Activated CD8-positive, alpha-beta memory T cell treated with anti-CD3 and anti-CD28 coated beads for 1 hour (primary cell): ENCODE measurements at regions not wholly inside any gene's neighbourhood (a gene's known extent, or its start where the extent isn't known, plus 50 kb on each side); places are given as distances from the start of the nearest gene placed in this dataset.

Experiments used
- DNase-seq, 2 donors: peaks; one replicate each; pipeline ENCODE4 v3.0.0-alpha.2; 2020; ENCODE audit warnings: low read depth in 1 of 2; ENCODE audit errors: extremely low read depth in 1 of 2

GRCh38 chr18:24663026-24663425 is 202.6 kb downstream of the HRH4 start:
- no peak for DNase-seq

- DNase-seq = no peak
These were observed 208.6 kb downstream of the HRH4 start for GRCh38 chr18:24669015-24669414.

DNA sequence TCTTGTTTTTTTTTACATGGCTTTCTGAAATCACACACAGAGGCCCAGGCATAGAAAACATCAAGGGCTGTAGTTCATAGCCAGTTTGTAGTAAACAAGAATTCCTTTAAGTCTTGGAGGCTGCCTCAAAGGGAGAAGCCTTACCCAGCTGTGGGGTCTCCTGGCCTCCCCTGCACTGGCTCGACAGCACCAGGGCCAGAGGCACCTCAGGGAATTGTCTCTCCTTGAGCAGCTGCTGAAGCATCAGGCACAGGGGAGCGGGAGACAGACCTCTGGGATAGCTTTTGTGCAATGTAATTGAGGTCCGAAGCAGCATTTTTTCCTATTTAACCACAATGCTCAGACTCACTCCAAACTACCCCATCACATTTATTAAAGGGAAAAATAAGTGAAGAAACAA is 209.1 kb downstream of the HRH4 start:
- DNase-seq = no peak

GRCh38 chr18:24672165-24672941 is 211.9 kb downstream of the HRH4 start:
- DNase-seq = no peak

DNA sequence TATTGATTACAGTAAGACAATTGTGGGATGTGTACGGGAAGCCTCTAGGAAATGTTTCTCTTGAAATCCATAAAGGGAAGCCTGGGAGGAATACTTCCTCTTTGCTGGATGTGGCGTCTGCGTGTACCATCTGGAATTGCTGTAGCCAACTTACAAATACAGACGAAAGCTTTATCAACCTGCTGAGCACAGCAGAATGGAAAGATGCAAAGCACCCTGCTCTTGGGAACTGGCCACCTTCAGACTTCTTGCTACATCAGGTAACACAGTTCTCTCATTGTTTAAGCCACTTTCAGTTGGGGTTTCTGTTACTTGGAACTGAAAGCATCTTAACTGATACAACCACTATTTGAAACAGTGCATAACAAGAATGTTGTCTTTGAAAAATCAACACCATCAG is 213.8 kb downstream of the HRH4 start:
- DNase-seq = no peak

DNA sequence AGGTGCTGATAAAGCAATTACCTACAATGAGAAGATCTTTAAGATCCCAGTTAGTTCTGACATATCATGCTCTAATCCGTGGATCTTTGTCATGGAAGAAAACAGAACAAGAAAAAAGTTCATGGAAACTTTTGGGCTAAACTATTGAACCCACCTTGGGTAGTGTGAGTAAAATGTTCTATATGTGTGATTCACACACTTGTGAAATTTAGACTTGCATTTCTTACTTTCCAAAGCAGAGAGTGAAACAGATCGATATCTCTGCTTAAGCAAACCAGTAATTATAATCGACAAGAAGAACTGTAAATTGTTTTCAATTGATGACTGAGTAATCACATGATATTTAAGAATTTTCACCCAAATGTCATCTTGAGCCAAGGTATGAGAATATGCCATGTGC is 214.2 kb downstream of the HRH4 start:
- no peak for DNase-seq

- DNase-seq = no peak
These were observed 216.6 kb downstream of the HRH4 start for GRCh38 chr18:24677011-24677410.

GRCh38 chr18:24678107-24678506 is 217.7 kb downstream of the HRH4 start:
- DNase-seq = no peak

GRCh38 chr18:24678626-24679025 is 218.2 kb downstream of the HRH4 start:
- no peak for DNase-seq

- DNase-seq = no peak
These were observed 218.6 kb downstream of the HRH4 start for GRCh38 chr18:24679062-24679461.

DNA sequence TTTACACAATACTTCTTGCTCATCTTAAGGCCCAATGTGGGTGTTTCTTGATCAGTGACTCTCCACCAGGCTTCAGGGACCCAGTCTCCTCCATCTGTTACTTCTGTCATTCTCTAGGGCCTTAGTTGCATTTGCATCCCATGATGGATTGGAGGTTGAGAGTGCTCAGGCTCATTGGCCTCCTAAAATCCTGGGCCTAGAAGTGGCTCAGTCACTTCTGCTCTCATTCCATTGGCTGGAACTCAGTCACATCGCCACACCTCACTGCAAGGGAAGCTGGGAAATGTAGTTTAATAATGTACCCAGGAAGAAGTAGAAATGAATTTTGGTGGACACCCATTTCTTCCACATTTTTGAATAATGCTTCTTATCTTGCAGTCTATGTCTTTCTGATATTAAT is 223.5 kb downstream of the HRH4 start:
- no peak for DNase-seq

GRCh38 chr18:24685254-24685959 is 225.0 kb downstream of the HRH4 start:
- DNase-seq = no peak

DNA sequence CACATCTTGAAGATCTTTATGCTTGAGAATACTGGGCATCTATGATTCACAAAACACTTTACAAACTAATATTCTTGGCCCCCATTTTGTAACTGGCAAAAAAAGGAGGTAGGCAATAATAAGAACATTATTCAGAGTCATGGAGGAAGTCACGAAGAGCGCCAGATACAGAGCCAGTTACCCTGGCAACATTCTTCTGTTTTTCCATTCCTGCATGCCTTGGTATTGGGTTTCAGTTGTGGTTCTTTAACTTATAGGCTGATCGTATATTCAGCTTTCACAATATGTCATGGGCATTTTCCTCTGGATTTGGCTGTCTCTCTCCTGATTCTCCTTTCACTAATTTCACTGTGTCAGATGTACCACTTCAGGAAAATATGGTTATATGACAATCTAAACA is 234.7 kb downstream of the HRH4 start:
- DNase-seq = no peak

DNA sequence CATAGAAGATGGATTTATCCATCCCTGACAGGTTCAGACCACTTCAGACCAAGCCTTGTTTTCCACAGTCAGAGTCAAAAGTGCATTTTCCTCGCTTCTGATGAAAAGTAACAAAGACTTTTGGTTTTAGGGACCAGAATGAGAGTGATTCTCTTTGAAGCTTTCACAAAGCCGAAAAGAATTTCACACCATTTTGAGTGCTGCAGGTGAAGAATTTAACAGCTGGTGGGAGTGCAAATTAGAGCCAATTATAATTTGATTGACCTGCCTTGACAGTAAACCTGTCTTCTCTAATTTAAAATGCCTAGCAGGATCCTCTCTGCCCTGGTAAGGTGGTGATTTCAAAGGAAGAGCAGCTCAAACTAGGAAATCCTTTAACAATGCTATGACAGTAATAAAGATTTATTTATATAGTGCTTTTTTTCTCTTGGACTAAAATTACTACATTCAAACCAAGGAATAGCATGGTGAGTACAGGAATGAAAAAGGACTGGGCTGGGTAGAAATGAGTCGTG is 241.6 kb downstream of the HRH4 start:
- DNase-seq = no peak

DNA sequence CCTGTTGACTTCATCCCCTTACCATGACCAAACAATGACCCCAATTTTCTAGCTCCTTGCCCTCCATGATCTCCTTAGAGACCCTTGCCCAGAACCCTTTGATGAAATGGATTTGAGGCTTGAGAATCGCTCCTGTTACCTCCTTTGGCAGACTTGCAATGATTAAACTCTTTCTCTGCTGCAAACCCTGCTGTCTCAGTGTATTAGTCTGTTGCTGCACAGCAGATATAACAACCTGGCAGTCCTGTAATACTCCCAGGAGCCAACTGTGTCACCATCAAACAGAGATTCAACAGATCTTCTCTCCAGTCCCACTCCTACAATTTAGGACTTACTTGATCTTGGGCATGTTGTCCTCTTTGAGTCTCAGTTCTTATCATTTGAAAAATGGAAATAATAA is 242.9 kb downstream of the HRH4 start:
- DNase-seq = no peak

- no peak for DNase-seq
These were observed 244.7 kb downstream of the HRH4 start for GRCh38 chr18:24704946-24705630.

DNA sequence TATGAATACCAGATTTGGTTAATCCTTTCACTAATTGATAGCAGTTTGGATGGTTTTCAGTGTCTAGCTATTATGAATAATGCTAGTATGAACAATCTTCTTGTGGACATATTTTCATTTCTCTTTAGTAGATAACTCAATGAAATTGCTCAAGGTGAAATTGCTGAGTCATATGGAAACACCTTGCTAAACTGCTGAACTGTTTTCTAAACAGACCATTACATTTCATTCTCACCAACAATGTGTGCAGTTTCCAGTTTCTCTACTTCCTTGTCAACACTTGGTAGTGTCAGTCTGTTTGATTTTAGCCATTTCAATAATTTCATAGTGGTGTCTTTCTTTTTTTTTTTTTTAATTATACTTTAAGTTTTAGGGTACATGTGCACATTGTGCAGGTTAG is 250.0 kb downstream of the HRH4 start:
- no peak for DNase-seq

DNA sequence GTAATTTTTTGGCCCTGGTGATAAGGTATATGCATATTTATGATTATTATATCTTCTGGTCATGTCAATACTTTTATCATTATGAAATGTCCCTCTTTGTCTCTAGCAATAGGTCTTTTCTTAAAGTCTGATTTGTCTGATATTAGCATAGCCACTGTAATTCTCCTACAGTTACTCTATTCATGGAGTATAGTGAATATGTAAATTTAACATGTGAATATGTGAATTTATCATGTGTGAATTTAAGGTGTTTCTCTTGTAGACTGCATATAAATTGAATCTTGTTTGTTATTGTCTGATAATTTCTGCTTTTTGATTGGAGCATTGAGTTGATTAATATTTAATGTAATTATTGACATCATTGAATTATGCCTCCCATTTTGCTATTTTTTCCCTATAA is 259.4 kb downstream of the HRH4 start:
- DNase-seq = no peak

GRCh38 chr18:24721388-24721787 is 261.0 kb downstream of the HRH4 start:
- no peak for DNase-seq

DNA sequence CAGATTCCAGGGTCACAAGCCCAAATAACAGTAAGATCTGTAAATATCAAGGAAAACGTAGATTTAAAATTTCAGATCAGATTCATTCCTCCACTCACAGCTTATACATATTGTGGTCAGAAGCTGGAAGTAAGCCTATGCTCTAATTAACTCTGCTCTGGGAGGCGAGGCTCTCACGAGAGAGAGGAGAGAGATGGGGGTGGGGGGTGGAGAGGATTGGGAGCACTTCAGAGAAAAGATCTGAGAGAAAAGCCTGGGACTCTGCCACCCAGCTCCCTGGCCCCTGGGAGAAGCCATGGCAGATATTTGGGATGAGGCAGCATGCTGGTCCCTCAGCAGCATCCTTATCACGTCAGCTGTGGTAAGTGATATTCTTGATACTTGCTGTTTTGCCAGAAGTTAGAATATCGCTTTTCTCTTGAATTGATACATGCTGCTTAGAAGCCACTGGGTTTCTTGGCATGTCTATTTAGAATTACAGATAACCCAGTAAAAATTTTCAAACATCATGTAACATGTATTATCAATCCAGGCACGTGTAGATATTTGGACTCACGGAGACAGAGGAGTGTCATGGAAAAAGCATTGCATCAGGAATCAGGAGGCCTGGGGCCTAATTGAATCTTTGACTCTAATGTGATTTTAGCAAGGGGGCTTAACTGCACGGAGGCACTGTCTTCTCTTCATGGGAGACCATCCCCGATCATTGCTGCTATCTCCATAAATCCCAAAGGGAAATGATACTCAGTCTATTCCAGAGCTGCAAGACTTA is 265.4 kb downstream of the HRH4 start:
- DNase-seq = no peak
